Stimulated activated CD8-positive, alpha-beta memory T cell treated with anti-CD3 and anti-CD28 coated beads, Interleukin-7, amount 100 ng/mL, for 24 hours (primary cell): ENCODE measurements at regions not wholly inside any gene's neighbourhood (a gene's known extent, or its start where the extent isn't known, plus 50 kb on each side); places are given as distances from the start of the nearest gene placed in this dataset.
"Not testable (repeated sequence)": the region's sequence is repeated elsewhere in the genome, so short reads cannot be mapped to it uniquely, and the experiment has no call there.

Source experiments
- DNase-seq: peaks from one replicate; pipeline ENCODE4 v3.0.0-alpha.2; 2020; ENCODE audit warnings: low read depth

DNA sequence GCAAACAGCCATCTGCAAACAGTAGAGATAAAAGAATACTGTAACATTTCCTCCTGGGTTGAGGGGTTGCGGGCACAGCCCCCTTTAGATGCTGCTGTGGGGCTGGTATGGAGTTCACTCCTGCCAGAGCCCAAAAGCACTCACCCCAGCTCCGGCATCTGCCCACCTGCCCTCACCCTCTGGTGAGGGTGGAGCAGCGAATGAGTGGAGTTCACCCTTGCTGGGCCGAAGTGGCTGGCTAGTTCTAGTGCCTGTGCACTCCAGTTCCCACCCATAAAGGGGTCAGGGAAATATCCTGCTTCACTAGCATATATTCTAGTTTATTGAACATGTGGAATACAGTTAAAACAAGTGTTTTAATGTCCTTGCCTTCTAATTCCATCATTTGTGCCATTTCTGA lies 209.7 kb upstream of the SGO1 start:
- DNase-seq: no peak

DNA sequence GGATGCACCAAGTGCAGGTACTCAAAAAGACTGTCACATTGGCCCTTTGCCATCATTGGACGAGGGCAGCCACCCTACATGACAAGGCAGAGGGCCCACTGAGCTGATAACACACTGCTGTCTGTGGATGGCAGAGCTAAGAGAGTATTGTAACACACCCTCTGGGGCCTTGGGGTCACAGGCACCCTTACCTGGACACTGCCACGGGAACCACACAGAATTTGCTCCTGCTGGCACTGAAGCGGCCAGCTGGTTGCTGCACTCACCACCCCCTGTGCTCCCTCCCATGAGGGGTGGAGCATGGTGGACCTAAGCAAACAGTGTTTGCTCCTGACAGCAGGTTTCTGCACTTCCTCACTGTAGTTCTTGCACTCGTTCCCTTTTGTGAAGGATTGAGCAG lies 208.2 kb upstream of the SGO1 start:
- DNase-seq: no peak

DNA sequence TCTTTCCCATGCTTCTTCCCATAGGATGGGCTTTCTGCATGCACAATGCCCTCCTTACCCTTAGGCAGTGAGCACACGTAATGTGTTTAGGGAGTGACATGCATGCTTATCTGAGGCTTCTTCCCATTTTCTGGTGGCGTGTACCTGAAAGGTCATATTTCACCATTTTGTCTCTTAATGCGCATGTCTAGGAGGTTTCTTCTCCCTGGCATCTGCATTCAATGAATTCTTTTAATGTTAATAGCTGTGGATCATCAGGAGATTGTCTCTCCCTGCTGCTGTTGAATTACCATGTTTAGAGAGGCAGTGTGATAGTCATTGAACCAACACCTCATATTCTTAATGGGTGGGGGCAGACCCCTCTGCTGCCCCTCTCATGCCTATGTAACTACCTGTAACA lies 205.6 kb upstream of the SGO1 start:
- no peak for DNase-seq

DNA sequence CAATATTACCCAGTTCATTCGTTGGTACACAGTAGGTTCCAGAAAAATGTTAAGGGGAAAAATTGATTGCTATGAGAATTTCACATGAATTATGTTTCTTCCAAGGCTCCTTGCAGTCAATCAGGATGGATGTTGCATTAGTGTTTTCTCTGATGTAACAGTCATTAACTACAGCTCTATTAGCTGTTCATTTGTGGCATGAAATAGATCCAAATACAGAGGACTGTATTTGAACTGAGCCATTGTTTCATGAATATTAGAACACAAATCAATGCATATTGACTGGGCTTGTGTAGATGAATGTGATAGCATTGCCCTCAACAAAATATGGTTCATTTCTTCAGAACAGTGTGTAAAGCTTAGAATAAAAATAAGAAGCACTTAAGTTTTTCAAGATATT lies 203.0 kb upstream of the SGO1 start:
- DNase-seq: no peak

DNA sequence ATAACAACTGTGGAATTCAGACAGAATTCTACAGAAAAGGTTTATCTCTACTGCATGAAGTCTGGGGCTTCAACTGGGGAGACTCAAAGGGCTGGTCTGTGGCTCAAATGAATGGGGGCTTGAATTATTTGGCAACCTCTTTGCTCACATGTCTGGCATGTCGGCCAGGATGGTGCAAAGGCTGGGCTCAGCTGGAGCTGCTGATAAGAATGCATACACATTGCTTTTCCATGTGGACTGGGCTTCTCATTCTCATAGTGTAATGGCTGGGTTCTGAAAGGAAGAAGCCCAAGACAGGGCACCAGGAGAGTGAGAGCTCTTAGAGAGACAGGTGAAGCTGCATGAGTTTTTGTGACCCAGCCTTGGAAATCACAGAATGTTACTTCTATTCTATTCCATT lies 194.3 kb upstream of the SGO1 start:
- DNase-seq: no peak

DNA sequence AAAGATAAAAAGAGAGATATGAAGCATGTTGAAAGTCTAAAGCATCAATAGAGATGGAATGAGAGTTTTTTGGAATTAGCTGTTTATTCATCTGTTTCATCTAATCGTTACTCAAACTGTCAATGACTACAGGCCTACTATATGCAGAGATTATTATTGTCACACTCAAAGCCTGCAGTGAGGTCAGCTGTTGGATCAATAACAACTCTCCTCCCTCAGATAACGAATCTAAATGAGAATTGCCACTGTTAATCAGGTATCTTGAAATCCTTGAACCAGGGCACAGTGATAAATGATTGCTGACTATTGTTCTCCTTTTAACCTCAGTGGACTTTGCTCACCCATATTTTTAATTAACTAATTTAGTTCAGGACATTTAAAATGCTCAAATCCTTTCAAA lies 192.3 kb upstream of the SGO1 start:
- DNase-seq: no peak

DNA sequence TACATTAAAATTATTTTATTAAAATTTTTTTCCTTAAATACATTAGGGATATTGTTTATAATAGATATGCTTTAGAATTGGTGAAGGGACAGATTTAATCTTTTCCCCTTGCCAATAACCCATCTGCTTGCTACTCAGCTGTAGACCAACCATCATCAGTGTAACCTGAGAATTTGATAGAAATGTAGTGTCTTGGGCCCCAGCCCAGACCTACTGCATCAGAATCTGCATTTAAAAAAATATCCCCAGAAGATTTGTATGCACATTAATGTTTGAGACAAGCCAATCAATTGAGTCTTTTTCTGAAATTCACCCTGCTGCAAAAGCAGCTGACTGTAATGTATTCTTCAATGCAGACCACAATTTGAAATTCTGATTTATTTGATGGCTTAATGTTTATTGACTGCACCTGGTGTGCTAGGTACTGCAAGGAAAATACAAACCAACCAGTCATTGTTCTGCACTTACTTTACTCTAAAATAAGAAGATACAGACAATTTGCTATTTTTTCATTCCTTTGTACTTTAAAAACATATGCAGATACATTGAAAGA lies 190.7 kb upstream of the SGO1 start:
- no peak for DNase-seq

DNA sequence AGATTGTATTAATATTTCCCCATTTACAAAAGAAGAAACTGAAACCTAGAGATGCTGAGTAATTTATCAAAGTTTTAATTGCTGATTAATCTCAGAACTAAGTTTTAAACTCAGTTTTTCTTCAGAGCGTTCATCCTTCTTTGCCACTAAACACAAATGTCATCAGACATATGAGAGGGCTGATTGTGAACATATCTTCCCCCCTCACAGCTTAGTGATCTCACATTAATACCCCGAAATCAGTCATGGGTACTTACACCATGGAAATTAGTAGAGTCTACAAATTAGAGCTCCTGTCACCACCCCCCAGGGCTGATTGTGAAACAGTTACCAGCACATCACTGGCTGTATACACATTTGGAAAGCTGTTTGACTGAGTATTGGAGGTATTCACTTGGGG lies 189.3 kb upstream of the SGO1 start:
- DNase-seq: no peak

DNA sequence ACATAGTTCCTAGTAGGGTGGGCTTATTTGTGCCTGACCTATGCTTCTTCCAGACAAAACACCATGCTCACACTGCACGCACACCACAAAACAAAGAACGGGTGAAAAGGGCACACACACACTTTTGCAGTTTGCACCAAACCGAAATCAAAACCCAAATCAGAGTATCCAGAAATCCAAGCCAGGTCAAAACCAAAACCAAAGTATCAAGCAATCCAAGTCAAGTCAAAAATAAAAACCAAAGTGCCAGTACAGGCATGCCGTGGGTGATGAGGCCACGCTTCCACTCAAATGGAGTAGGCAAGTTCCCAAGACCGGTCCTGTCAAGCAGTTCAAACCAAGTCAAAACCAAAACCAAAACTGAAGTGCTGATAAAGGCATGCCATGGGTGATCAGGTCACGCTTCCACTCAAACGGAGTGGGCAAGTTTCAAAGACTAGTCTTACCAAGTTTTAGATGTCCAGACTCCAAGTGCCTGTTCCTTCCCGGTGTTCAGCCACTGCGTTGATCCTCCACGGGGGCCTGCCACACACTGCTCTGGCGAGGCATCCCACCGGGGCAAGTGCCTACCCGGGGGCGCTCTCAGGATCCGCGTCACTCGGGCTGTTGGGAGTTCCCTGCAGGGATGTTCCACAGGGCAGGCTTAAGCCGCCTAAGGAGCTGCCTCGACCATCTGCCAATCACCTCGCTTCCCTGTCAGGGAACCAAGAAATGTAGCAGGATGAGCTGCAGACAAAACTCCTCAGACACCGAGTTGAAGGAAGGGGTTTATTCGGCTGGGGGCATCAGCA lies 184.5 kb upstream of the SGO1 start:
- DNase-seq: not testable (repeated sequence)

DNA sequence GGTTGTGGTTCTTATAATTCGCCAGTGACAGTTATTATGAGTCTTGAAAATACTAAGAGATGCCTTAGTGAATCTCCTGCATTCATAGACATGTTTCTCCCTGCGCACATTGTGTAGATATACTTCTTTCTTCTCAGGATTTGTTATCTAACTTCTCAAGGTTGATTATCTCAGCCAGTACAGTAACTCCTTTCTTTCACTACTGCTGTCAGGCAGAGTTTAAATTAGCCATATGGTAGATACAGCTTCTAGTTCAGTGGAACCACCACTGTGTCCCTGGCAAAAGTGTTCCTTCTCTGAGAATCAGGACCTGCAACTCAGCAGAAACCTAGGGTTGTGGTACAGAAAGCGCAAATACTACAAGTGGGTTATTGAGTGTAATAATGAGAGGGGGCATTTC lies 175.0 kb upstream of the SGO1 start:
- no peak for DNase-seq

DNA sequence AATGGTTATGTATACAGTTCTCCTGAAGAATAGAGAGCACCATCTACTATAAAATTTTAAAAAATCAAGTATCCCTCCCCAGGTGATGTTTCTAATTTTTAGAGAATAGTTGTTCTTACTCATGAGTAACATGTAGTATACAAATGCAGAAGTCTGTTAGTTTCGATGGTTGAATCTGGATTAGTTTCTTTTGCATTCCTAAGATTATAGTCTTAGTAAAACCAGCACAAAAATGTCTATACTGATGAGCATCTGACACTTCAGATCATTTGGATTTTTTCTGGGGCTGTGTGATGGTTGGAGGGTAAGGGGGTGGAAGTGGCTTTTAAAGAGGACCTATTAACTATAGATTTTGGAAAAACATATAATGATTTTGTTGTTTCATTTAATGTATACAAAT lies 167.3 kb upstream of the SGO1 start:
- DNase-seq: no peak

DNA sequence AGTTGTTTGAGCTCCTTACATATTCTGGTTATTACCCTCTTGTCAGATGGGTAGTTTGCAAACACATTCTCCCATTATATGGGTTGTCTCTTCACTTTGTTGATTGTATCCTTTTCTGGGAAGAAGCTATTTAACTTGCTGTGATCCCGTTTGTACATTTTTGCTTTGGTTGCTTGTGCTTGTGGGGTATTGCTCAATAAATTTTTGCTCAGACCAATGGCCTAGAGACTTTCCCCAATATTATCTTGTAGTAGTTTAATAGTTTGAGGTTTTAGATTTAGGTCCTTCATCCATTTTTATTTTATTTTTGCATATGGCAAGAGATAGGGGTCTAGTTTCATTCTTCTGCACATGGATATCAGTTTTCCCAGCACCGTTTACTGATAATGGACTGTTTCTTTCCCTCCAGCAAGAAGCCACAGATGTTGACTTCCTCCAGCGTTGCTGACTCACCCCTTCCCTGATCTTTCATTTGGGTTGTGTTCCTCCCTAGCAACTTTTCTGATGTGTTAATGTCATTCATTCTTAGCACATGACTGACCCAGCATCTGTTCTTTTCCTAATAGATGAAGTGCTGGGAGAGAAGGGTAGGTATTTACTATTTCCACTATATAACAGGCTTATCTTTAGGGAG lies 166.7 kb upstream of the SGO1 start:
- DNase-seq: no peak

DNA sequence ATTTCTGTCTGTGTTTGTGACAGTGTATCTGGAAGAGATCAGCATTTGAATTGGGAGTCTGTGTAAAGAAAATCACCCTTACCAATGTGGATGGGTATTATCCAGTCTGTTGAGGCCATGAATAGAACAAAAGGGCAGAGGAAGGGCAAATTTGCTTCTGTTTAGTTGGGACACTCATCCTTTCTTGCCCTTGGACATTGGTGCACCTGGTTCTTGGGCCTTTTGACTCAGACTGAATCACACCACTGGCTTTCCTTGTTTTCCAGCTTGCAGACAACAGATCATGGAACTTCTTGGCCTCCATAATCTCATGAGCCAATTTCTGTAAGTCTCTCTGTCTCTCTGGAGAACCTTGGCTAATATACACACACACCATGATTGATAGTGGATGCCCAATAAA lies 164.4 kb upstream of the SGO1 start:
- no peak for DNase-seq

DNA sequence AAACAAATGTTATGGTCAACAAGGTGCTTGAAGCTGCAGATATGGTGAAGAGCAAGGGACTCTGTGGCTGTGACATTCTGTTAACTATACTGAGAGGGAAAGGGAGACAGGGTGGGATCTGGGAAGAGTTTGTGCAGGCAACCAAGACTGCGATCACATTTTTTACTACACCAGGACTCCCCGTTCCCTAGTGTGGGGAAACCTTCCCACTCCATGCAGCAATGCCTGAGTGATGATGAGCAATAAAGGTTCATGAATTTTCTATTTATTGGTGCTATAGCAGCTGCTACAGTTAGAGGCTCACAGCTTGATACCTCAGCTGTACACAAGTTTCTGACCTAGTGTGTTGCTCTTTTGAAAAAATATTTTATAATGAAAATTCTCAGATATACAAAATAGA lies 160.9 kb upstream of the SGO1 start:
- no peak for DNase-seq

DNA sequence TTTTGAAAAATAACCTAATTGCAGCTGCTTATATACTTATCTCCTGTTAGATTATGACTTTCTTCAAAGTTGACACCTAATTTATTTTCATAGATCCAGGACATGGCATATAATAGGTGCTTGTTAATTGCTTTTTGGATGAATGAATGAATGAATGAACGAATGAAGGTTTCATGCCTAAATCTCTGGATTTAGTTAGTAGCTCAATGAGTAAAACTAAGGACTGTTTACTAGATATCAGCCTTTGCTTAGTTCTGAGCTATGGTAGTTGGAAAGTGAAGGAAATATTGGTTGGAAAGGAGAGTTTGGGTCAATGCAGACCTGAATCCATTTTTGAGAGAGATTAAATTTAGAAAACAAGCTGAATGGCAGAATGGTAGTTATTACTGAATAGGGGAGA lies 160.4 kb upstream of the SGO1 start:
- no peak for DNase-seq

DNA sequence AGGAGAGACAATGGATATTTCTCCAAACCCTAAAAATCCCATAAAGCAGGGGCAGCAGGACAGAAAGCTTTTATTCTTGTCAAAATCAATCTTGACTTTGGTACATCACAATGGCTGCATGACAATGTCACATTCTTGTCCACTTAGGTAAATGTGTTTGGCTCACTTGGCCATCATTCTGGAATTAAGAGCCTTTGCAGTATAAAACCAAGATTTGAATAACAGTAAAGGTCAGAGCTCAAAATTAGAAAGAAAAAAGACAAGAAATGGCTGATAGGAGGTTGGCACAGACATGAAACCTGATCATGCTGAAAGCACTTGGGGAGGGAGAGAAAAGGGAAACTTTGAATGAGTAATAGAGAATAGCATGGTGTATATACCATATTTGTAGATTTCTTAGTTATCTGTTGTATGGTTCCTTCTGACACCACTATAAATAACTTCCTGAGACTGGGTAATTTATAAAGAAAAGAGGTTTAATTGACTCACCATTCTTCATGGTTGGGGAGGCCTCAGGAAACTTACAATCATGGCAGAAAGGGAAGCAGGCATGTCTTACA lies 158.5 kb upstream of the SGO1 start:
- DNase-seq: no peak

DNA sequence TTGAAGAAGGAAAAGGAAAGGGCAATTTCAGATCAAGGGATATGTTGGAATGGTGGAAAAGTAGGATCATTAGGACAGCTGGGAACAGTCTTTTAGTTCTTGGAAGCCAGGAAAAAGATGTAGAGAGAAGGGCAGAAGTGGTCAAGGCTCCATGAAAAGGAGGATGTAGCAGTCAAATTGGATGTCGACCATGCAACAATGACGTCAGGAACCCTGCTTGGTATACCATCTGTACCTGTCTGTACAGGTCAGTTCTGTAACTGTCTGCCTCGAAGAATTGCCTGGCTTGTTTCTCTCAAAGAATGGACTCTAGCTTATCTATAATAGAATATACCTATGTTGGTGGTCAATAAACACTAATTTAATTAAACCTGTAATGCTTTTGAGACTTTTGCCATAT lies 157.8 kb upstream of the SGO1 start:
- no peak for DNase-seq

DNA sequence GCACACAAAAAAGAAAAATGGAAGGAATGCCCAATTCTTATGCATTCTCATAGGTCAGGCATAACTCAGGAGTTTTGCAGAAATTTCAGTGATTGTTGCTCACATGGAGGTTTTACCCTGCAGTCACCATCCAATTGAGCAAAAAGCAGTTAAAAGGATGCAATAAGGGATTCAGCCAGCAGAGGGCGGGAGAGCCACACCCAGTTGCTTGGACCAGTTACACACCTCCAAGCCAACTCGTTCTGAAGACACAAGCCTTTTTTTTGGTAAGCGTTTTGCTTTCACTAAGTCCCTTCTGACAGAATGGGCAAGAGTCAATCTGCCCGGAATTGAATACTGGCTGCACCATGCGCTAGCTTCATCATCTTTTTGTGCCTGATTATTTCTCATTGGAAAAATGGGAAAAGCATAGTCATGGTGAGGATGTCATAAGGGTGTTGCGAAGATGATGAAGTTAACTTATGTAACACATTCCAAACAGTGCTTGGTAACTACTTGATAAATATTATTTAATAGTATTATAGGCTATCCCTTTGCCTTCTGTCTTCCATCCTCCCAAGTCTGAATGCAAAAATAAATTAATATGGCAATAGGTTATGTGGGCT lies 154.4 kb upstream of the SGO1 start:
- DNase-seq: peak; percentile 26

DNA sequence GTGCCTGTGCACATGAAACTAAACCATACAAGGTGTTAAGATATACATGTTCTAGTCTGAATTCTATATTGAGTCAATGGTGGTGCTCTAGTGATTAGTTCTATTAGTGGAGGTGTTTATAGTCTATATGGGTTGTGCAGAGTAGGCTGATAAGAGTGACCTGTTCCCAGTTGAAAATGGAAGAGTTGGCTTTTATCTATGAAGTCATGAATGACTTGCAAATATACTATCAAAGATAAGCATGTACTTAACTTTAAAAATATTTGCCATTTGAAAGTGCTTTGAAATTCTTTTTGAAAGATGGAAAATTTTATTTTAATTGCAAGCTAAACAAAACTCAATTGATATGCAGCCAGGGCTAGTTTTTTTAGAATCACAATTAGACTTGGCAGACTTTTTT lies 150.6 kb upstream of the SGO1 start:
- DNase-seq: no peak

DNA sequence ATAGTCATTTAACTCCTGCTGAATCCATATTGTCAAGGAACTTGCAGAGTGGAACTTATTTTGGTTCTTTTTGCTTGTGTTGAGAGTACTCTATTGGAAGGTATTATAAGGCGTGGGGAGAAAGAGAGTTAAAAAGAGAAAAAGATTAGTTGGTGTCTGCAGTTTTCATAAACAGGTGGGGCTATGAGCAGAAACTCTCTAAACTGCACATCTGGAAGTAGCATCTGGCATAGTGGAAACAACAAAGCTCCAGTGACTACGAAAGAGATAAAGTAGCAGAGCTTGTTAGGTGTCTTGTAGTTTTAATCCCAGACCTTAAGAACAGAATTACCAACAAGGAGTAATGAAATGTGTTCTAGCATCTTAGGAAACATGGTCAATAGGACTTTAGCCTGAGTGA lies 148.8 kb upstream of the SGO1 start:
- DNase-seq: no peak

DNA sequence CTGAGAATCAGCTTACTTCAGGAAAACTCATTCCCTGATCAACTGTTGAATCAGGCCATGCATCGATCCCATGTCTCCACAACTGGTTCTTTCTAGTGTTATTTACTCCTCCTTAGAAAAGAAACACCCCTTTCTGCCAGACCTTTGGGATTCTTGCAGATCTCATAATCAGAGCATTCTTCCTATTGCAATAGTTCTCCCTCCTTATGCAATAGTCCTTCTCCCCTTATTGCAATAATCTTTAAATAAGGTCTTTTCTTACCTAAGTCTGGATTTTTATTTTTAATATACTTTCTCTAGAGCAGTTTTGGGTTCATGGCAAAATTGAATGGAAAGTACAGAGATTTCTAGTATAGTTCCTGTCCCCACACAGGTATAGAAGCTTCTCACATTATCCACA lies 141.9 kb upstream of the SGO1 start:
- no peak for DNase-seq

DNA sequence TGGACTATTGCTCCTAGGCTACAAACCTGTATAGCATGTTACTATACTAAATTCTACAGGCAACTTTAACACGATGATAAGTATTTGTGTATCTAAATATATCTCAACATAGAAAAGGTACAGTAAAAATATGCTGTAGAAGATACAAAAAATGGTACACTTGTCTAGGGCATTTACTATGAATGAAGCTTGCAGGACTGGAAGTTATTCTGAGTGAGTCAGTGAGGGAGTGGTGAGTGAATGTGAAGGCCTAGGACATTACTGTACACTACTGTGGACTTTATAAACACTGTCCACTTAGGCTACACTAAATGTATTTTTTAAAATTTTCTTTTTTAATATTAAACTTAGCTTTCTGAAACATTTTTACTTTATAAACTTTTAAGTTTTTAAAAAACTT lies 140.5 kb upstream of the SGO1 start:
- DNase-seq: no peak

DNA sequence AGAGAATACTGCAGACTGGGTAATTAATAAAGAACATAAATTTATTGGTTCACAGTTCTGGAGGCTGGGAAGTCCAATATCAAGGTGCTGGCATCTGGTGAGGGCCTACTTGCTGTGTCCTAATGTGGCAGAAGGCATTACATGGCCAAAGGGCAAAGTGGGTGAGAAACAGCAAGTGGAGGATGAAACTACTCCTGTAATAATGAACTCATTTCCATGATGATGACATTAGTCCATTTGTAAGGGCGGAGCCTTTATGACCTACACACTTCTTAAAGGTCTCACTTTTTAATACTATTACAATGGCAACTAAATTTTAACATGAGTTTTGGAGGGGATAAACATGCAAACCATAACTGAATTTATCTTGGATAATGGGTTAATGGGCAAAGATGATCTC lies 139.6 kb upstream of the SGO1 start:
- no peak for DNase-seq
